ENCODE measurements at regions not wholly inside any gene's neighbourhood (a gene's known extent, or its start where the extent isn't known, plus 50 kb on each side); places are given as distances from the start of the nearest gene placed in this dataset.

DNA sequence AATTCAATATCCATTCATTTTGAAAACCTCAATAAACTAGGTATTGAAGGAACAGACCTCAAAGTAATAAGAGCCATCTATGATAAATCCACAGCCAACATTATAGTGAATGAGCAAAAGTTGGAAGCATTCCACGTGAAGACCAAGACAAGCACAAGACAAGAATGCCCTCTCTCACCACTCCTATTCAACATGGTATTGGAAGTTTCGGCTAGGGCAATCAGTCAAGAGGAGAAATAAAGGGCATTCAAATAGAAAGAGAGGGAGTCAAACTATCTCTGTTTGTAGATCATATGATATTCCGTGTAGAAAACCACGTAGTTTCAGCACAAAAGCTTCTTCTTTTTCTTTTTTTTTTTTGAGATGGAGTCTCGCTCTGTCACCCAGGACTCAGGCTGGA is 550.3 kb downstream of the FSCB start:
- no peak for DNase-seq

DNA sequence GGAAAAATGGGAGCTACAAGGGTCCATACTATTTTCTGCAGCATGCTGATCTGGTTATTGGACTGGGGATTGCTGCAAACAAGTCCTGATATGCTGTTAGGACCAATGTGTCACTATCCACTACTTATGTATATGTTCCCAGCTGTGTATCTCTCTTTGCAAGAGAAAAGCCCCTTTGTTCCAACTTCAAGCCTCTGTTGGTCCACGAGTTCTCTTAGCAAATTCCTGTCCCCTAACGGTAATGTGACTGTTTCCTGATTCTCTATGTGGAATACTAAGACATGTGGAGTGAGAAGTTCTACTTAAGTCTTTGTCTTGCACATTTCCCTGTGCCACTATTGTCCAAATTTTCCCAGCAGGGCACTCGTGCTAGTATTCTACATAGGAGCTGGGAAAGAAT is 557.7 kb downstream of the FSCB start:
- no peak for DNase-seq

DNA sequence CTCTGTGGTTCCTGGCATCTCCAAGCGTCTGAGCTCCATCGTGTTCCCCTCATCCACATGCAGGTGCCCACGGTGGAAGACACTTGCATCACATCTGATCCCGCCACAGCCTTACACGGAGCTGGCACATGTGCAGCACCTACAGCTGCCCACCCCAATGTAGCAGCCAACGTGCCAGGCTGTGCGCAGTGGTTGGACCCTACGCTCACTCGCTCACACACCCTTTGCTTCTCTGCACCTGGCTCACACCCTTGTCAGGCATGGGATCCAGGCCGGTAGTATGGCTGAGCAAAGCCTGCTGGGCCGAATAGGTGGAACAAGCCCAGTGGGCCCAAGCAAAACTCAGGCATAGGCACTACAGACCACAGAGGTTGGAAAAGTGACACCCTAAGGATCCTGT is 567.2 kb downstream of the FSCB start:
- DNase-seq: no peak

GRCh38 chr14:43938588-43939281 is 568.3 kb downstream of the FSCB start:
- no peak for DNase-seq

- DNase-seq: no peak
These were observed 570.1 kb downstream of the FSCB start for GRCh38 chr14:43937001-43937400.

DNA sequence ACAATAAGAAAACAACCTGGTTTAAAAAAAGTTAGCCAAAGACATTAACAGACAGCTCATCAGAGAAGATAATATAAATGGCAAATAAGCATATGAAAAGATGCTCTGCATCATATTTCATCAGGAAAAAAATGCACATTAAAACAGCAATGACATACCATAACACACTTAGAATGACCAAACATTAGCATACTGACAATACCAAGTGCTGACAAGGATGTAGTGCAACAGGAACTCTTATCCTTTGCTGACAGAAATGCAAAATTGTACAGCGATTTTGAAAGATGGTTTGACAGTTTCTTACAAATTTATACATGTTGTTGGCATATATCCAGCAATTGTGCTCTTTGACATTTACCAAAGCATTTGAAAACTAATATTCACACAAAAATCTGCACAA is 573.0 kb downstream of the FSCB start:
- no peak for DNase-seq

GRCh38 chr14:43914041-43914693 is 592.9 kb downstream of the FSCB start:
- no peak for DNase-seq

DNA sequence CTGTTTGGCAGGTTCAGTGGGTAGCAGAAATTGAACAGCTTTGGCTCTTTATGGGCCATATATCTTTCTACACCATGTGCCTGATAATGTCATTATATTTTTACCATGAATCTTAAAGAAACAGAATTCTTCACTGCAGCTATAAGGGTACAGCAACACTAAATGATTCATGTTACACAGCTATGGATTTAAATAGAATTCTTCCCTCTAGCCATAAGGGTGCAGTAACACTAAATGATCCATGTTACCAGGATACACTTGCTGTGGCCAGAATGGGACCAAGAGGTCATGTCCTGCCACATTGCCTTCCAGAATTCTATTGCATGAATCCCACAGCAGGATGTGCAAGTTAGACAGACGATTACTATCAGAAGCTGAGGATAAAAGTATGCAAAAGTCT is 603.9 kb downstream of the FSCB start:
- no peak for DNase-seq

- DNase-seq: no peak
These were observed 605.0 kb downstream of the FSCB start for GRCh38 chr14:43901911-43902673.

DNA sequence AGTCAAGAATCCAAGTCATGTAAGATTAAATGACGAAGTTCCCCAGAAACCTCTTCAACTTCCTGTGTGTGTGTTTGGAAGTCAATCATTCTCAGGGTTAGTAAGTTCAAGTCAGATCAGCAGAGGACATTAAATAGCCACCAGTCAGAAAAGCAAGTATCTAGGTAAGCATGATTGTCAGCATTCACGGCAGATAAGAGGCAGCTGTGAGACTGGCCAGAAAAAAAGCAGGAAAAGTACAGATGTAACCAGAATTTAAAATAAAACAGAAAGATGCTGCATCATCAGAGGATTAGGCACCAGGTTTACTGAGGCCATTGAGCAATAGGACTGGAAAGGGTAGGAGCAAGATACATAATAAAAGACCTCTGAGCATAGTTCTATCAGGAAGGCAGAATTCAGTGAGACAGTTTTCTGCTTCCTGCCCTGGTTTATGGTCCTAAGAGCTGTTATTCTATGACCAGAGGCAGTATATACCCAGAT is 606.9 kb downstream of the FSCB start:
- DNase-seq: no peak

- DNase-seq: no peak
These were observed 608.4 kb downstream of the FSCB start for GRCh38 chr14:43898687-43899086.

DNA sequence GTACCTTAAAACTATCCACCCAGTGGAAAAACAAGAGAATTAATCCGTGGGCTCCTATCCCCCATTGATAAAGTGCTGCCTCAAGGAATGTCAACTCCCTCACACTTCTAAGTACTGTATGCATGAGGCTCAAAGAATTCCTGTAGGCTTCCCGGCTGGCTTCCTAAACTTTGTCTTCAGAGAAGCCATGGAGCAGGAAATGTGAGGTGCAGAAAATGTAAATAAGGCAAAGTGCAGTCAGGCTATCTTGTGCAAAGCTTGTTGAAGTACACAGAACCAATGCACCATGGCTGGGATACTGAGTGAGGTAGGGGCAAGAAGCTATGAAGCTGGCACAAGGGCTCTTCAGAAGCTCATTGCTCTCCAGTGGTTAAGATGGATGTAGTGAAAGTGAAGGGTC is 611.0 kb downstream of the FSCB start:
- no peak for DNase-seq

DNA sequence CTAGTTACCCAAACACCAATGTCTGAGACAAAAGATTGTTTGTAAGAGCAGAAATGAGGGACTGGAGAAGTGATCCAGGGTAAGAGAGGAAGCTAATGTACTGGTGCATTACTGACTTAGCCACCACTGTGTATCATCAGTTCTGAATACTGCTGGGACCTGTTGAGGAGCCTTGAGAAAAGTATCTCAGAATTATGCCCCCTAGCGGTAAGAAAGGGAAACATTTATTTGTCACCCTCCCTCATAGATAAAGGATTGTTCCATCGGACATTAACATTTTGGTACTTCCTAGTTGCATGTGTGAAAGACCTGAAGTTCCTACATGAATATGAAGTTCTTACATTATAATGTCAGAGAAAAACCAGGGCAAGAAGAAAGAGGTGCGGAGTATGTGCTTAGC is 612.5 kb downstream of the FSCB start:
- DNase-seq: peak; percentile 22

GRCh38 chr14:43887523-43887922 is 619.6 kb downstream of the FSCB start:
- no peak for DNase-seq

GRCh38 chr14:43877351-43877960 is 629.6 kb downstream of the FSCB start:
- DNase-seq: no peak

- DNase-seq: no peak
These were observed 634.1 kb downstream of the FSCB start for GRCh38 chr14:43872752-43873655.

- DNase-seq: no peak
These were observed 634.9 kb downstream of the FSCB start for GRCh38 chr14:43872222-43872621.

DNA sequence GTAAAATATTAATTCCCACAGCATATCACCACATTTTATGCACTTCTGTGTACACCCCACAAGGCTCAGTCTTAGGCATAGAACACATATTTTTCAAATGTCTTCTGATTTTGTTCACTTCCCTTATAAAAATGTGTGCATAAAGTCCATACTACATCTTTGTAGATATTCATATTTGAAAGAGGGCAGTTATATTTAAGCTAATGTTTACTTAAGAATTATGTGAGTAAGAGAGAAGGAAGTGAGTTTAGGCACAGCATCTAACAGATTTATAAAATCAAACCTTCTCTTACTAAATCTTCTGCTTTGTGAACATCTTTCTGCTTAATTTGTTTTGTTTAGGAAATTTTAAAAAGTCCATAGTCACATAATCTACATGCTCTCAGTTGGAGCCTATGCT is 648.1 kb downstream of the FSCB start:
- DNase-seq: no peak

DNA sequence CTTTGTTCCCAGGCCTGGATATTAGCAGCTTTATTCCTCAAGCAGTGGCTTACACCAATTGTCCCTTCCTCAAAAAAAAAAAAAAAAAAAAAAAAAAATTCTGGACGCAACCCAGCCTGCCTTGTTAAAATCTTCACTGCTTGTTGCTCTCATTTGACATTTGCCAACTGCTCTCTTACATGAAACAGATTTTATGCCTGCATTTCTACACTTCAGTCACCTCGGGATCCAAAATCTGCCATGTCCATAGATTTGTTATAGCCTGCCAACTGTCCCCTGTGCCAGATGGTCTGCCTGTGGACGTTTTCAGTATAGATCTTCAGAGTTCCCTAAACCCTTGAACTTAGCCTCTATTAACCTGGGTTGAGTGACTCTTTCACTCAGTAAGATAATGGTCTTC is 651.5 kb downstream of the FSCB start:
- DNase-seq: no peak

- no peak for DNase-seq
These were observed 653.5 kb downstream of the FSCB start for GRCh38 chr14:43853541-43853940.

GRCh38 chr14:43803076-43803689 is 703.9 kb downstream of the FSCB start:
- DNase-seq: no peak
